Stimulated activated memory B cell treated with anti-CD40 and anti-IgM and Interleukin-4, amounts not matched to agents 10 μg/mL and 1 μg/mL and 100 μg/mL, for 72 hours (primary cell): ENCODE measurements at regions not wholly inside any gene's neighbourhood (a gene's known extent, or its start where the extent isn't known, plus 50 kb on each side); places are given as distances from the start of the nearest gene placed in this dataset.
A peak's percentile ranks its signal among the peaks of the same experiment; 100 is the strongest.

Experiments
- ATAC-seq: fragments of 150-1000 bp; cut with Tn5 transposase; 2 replicates; pipeline ENCODE4 v1.10.0; 2021
- H3K27ac Mint-ChIP-seq: one replicate; pipeline ENCODE4 v1.8.0; 2022; ENCODE audit warnings: mild to moderate bottlenecking, mixed read lengths
- H3K27me3 Mint-ChIP-seq: one replicate; pipeline ENCODE4 v1.8.0; 2022; ENCODE audit warnings: mixed read lengths
- H3K36me3 Mint-ChIP-seq: one replicate; pipeline ENCODE4 v1.8.0; 2022; ENCODE audit warnings: mixed read lengths
- H3K4me1 Mint-ChIP-seq: one replicate; pipeline ENCODE4 v1.8.0; 2022; ENCODE audit warnings: mixed read lengths
- H3K4me3 Mint-ChIP-seq: one replicate; pipeline ENCODE4 v1.8.0; 2022; ENCODE audit warnings: mild to moderate bottlenecking, moderate library complexity, mixed read lengths
- H3K9me3 Mint-ChIP-seq: one replicate; pipeline ENCODE4 v1.8.0; 2022; ENCODE audit warnings: mixed read lengths

DNA sequence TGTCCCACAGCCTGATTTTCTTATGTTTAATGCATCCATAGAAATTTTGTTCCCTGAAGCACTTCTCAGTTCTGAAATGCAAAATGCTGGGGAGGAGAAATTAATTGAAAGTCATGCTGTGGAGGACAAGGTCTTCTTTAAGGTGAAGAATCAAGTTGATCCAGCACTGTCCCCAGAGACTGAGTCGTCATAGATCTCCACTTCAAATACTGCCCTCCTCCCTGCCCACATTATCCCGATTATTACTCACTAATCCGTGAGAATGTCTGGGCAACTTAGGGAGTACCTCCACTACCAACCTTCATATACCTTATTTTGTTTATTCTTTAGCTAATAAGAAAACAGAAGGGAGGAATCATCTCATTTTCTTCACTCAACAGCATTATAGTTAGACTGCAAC lies 70.0 kb upstream of the FMN2 start:
- H3K27me3 Mint-ChIP-seq: no peaks in the 10 kb centered on the region
- no peak overlapping the region for H3K27ac Mint-ChIP-seq
- H3K36me3 Mint-ChIP-seq: no peaks in the 10 kb centered on the region
- ATAC-seq: no peak
- no peaks in the 10 kb centered on the region for H3K4me1 Mint-ChIP-seq
- H3K4me3 Mint-ChIP-seq: no peak overlapping the region
- peaks cover 8% of the 10 kb centered on the region for H3K9me3 Mint-ChIP-seq

DNA sequence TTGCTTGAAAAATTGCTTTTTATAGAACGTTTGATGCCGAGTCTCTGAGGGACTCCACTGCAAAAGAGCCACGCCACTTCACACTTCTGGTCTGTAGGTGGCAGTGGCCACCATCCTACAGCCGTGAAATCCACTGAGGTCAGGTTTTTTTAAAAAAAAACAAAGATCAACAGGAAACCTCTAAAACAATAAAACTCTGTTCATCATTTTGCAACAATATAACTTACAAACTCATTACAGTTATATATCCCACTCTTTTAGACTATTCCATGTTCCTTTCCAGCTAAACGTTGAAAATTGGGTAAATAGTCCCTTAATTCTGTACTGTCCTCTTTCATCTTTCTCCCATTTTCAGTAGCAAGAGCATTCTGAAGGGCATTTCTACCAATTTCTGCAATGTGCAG lies 64.6 kb upstream of the FMN2 start:
- H3K4me3 Mint-ChIP-seq: no peak overlapping the region
- ATAC-seq: peak; percentile 34
- no peaks in the 10 kb centered on the region for H3K4me1 Mint-ChIP-seq
- no peaks in the 10 kb centered on the region for H3K36me3 Mint-ChIP-seq
- no peaks in the 10 kb centered on the region for H3K27me3 Mint-ChIP-seq
- H3K9me3 Mint-ChIP-seq: peaks cover 3% of the 10 kb centered on the region
- H3K27ac Mint-ChIP-seq: no peak overlapping the region

DNA sequence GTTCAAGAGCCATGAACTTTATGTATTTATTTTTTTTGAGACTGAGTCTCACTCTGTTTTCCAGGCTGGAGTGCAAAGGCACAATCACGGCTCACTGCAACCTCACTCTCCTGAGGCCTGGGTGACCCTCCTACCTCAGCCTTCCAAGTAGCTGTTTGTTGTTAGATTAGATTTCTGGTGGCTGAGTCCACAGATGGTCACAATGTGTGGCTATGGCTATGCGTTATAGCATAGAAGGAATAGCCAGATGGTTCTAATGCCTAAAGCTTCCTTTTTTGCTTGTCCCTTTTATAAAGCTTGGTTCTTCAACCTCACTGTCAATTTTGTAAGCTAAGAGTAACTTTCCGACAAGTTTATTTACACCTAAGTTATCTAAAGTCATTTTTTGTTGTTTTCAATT lies 62.3 kb upstream of the FMN2 start:
- no peaks in the 10 kb centered on the region for H3K36me3 Mint-ChIP-seq

DNA sequence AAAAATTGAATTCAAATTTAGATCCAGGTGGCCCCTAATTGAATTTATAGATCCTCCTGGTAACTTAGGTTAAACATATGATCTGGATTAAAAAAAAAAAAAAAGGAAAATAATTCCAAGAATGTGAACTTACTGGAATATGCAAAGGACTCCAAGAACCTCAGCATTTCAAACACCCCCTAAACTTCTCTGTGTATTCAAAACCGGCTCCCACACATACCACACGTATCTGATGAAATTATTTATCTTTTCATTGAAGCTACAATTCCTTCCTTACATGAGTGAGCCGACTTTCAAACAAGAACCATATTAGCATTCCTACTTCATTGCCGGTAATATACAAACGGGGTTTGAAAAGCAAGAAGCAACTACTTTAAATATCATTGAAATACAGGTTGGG lies 61.4 kb upstream of the FMN2 start:
- Mint-ChIP-seq H3K9me3 (peaks cover 3% of the 10 kb centered on the region), H3K4me3 (no peak overlapping the region), H3K27me3 (no peaks in the 10 kb centered on the region), H3K4me1 (no peaks in the 10 kb centered on the region), H3K27ac (no peak overlapping the region), H3K36me3 (no peaks in the 10 kb centered on the region)
- ATAC-seq: no peak

More for the DNA sequence above, 62.3 kb upstream of the FMN2 start:
- H3K4me1 Mint-ChIP-seq: no peaks in the 10 kb centered on the region
- ATAC-seq: no peak
- H3K4me3 Mint-ChIP-seq: no peak overlapping the region
- no peaks in the 10 kb centered on the region for H3K27me3 Mint-ChIP-seq
- H3K27ac Mint-ChIP-seq: no peak overlapping the region
- peaks cover 3% of the 10 kb centered on the region for H3K9me3 Mint-ChIP-seq

DNA sequence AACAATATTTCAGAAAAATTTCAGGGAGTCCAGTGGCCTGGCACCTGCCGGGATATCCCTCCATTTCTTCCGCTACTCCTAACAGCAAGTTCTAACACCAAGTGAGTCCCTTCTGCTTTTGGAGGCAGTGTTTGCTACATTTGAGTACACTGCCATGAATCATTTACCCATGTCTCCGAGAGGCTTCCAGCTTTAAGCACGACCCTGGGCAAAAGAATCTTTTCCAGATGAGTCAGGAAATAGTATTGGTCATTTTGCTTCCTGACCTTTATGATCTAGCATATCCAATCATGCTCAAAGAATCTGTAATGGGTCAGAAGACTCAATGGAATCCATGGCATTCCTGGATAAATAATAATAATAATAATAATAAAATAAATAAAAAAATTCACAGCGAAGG lies 60.7 kb upstream of the FMN2 start:
- no peak for ATAC-seq
- H3K27ac Mint-ChIP-seq: no peak overlapping the region
- peaks cover 3% of the 10 kb centered on the region for H3K9me3 Mint-ChIP-seq
- no peaks in the 10 kb centered on the region for H3K27me3 Mint-ChIP-seq
- no peak overlapping the region for H3K4me3 Mint-ChIP-seq
- no peaks in the 10 kb centered on the region for H3K4me1 Mint-ChIP-seq
- H3K36me3 Mint-ChIP-seq: no peaks in the 10 kb centered on the region

DNA sequence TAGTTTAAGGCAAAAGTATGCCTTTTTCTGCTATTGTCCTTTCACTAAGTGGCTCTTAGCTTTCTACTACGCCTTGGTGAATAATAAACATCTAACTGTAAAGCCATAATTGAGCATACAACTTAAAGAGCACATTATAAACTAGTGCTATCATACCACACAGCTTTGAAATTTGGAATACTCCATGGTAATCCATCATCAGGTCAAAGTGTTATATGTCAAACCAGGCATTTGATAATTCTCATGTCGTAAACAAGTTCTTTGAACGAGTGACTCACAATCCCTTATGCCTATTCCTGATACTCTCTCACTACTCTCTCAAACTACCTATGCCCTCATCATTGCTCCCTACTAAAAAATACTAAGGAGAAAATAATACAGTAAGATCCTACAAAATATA lies 60.3 kb upstream of the FMN2 start:
- no peaks in the 10 kb centered on the region for H3K36me3 Mint-ChIP-seq
- peaks cover 3% of the 10 kb centered on the region for H3K9me3 Mint-ChIP-seq
- H3K27me3 Mint-ChIP-seq: no peaks in the 10 kb centered on the region
- no peak overlapping the region for H3K27ac Mint-ChIP-seq
- no peak overlapping the region for H3K4me3 Mint-ChIP-seq
- H3K4me1 Mint-ChIP-seq: no peaks in the 10 kb centered on the region
- ATAC-seq: no peak

DNA sequence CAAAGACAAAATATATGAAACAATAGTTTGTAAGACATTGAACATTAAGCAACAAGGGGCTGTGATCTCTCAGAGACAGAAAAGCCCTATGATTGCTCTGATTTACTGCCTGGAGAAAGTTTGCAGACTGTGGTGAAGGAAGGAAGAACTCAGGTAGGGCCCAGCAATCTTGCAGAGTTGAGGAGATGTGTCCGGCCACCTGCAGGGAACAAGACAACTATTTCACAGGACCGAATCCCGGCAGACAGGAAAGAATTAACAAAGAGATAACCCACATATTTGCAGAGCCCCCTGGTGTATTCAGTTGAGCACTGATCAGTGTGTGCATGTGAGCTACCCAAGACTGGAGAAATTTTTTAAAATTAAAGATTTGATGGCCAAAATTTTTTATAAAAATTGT lies 58.3 kb upstream of the FMN2 start:
- H3K27ac Mint-ChIP-seq: no peak overlapping the region
- no peak for ATAC-seq
- H3K4me3 Mint-ChIP-seq: no peak overlapping the region
- H3K27me3 Mint-ChIP-seq: no peaks in the 10 kb centered on the region
- peaks cover 3% of the 10 kb centered on the region for H3K9me3 Mint-ChIP-seq
- H3K4me1 Mint-ChIP-seq: no peaks in the 10 kb centered on the region
- no peaks in the 10 kb centered on the region for H3K36me3 Mint-ChIP-seq

DNA sequence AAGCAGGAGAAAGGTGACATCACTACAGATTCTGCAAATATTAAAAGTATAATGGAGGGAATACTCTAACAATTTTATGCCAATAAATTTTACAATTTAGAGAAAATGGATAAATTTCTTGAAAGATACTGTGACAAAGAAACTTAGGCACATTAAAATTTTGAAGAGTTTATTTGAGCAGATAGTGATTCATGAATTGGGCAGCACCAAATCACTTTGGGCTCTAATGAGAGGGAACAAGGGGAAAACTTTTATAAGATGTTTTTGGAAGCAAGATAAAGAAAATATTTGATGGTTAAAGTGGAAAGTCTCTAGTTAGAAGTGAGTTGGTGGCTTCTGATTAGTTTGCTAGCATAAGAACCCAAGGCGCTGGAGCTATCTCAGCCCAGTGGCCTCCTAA lies 55.2 kb upstream of the FMN2 start:
- Mint-ChIP-seq H3K4me3 (no peak overlapping the region), H3K27me3 (no peaks in the 10 kb centered on the region), H3K9me3 (peaks cover 3% of the 10 kb centered on the region), H3K27ac (no peak overlapping the region), H3K4me1 (no peaks in the 10 kb centered on the region), H3K36me3 (no peaks in the 10 kb centered on the region)
- ATAC-seq: no peak
